K562 (cell line): ENCODE measurements at regions not wholly inside any gene's neighbourhood (a gene's known extent, or its start where the extent isn't known, plus 50 kb on each side); places are given as distances from the start of the nearest gene placed in this dataset.

ENCODE experiments used
- ATAC-seq: fragments of 200-7000 bp; cut with Tn5 transposase; 3 replicates; pipeline ENCODE4 v1.9.1; 2020; ENCODE audit warnings: moderate library complexity
- BruUV-seq: library from RNA; stranded (reverse); fragments of 400-500 nt; replicated peaks from 2 replicates; lab custom pipeline; 2021; lab: Mats Ljungman, UMichigan
- CTCF ChIA-PET: fragments of 300-600 bp; formaldehyde crosslinking; extraction: SDS; loops from one replicate; lab custom pipeline; 2021; ENCODE audit warnings: low intra/inter-chr PET ratio; lab: Yijun Ruan, JAX
- POLR2A ChIA-PET: fragments of 300-600, 350-650 bp; sonication (Branson Sonifier 250); formaldehyde crosslinking; extraction: SDS; loops from one replicate; lab custom pipeline; 2021; ENCODE audit warnings: antibody characterized with exemption, inconsistent platforms; lab: Yijun Ruan, JAX
- DNase-seq, 4 experiments: peaks; one replicate each; pipeline versions ENCODE4 v3.0.0 to v3.0.0-alpha.2; 2011 to 2018; ENCODE audit warnings: low spot score in 3 of 4, mixed read lengths in 3 of 4; ENCODE audit errors: extremely low read depth in 1 of 4
- FAIRE-seq: peaks from 2 replicates; lab custom pipeline; 2011; peaks lifted over from hg19 to GRCh38; lab: Jason Lieb, UNC
- H2AFZ ChIP-seq: 2 replicates; pipeline ENCODE4 v1.6.0; 2011; ENCODE audit warnings: low read depth, low read length, control low read depth, inconsistent platforms
- H3K27ac ChIP-seq: fragments of 200-600 bp; 3 replicates; pipeline ENCODE4 v1.8.0; 2011; ENCODE audit warnings: low read depth, mild to moderate bottlenecking, control low read depth, inconsistent platforms, low read length, moderate library complexity, mixed read lengths; ENCODE audit errors: extremely low read depth
- H3K27me3 ChIP-seq, 2 experiments: fragments of 300-600 bp in 1 of 2; 2 replicates in 1 of 2; 3 replicates in 1 of 2; pipeline versions ENCODE4 v1.6.0 to v1.8.0; 2011; ENCODE audit warnings: inconsistent platforms in 2 of 2, low read length in 2 of 2, mild to moderate bottlenecking in 1 of 2, mixed read lengths in 1 of 2, moderate library complexity in 1 of 2; ENCODE audit not compliant: control insufficient read depth in 2 of 2, insufficient read depth in 2 of 2
- H3K36me3 ChIP-seq: fragments of 300-600 bp; 3 replicates; pipeline ENCODE4 v1.8.0; 2011; ENCODE audit warnings: mild to moderate bottlenecking, low read length, inconsistent platforms; ENCODE audit not compliant: control insufficient read depth, insufficient read depth
- H3K4me1 ChIP-seq, 2 experiments: fragments of 200-600 bp in 1 of 2; replicated peaks in 1 of 2; 2 replicates in 1 of 2; 3 replicates in 1 of 2; pipeline versions ENCODE4 v1.5.1 to v1.8.0; 2011; ENCODE audit warnings: inconsistent platforms in 2 of 2, low read length in 2 of 2, mild to moderate bottlenecking in 1 of 2, mixed read lengths in 1 of 2, moderate library complexity in 1 of 2; ENCODE audit not compliant: control insufficient read depth in 2 of 2, insufficient read depth in 2 of 2
- H3K4me2 ChIP-seq: 2 replicates; pipeline ENCODE4 v1.6.1; 2011; ENCODE audit warnings: low read length, control low read depth, inconsistent platforms, mixed read lengths; ENCODE audit not compliant: insufficient read depth
- H3K4me3 ChIP-seq: fragments of 200-600 bp; sonication (generic), shearing (Covaris generic); 2 replicates; pipeline ENCODE4 v1.5.1; 2016; ENCODE audit warnings: control low read depth, inconsistent platforms
- H3K79me2 ChIP-seq: fragments of 200-600 bp; 3 replicates; pipeline ENCODE4 v1.8.0; 2011; ENCODE audit warnings: low read length, inconsistent platforms; ENCODE audit not compliant: control insufficient read depth, insufficient read depth
- H3K9ac ChIP-seq, 2 experiments: 2 replicates each; pipeline versions ENCODE4 v1.6.0 to v1.6.1; 2011; ENCODE audit warnings: low read depth in 2 of 2, low read length in 2 of 2, control low read depth in 1 of 2, inconsistent platforms in 1 of 2, mild to moderate bottlenecking in 1 of 2, mixed read lengths in 1 of 2; ENCODE audit not compliant: insufficient read depth in 1 of 2
- H3K9me1 ChIP-seq: one replicate; pipeline ENCODE4 v1.6.0; 2011; ENCODE audit warnings: inconsistent platforms, mild to moderate bottlenecking, low read length, moderate library complexity; ENCODE audit not compliant: control insufficient read depth, insufficient read depth
- H3K9me3 ChIP-seq: replicated peaks from 2 replicates; pipeline ENCODE4 v1.5.1; 2011; ENCODE audit warnings: low read depth, low read length, inconsistent platforms; ENCODE audit not compliant: control insufficient read depth, insufficient read depth
- H4K20me1 ChIP-seq: replicated peaks from 2 replicates; pipeline ENCODE4 v1.6.1; 2011; ENCODE audit warnings: low read length, inconsistent platforms, mixed read lengths; ENCODE audit not compliant: control insufficient read depth, insufficient read depth
- BRD4 ChIP-seq: fragments of 200-600 bp; sonication (generic); IDR thresholded peaks from 2 replicates; pipeline ENCODE4 v1.6.1; 2017; ENCODE audit warnings: inconsistent platforms
- CTCFL ChIP-seq: IDR thresholded peaks from 2 replicates; pipeline ENCODE4 v1.6.1; 2011; ENCODE audit warnings: borderline replicate concordance, low read depth, mild to moderate bottlenecking, moderate library complexity, low read length; ENCODE audit not compliant: insufficient read depth, poor library complexity, severe bottlenecking
- E4F1 ChIP-seq: fragments of 250-450 bp; sonication (Bioruptor Pico); IDR thresholded peaks from 2 replicates; pipeline ENCODE4 v1.5.0; 2021; ENCODE audit warnings: mild to moderate bottlenecking, borderline replicate concordance
- EP400 ChIP-seq: fragments of 450-650 bp; IDR thresholded peaks from 2 replicates; pipeline ENCODE4 v1.6.1; 2017; ENCODE audit warnings: antibody characterized with exemption, mild to moderate bottlenecking, moderate library complexity
- HCFC1 ChIP-seq: IDR thresholded peaks from 2 replicates; pipeline ENCODE4 v1.6.1; 2012; ENCODE audit warnings: low read depth, low read length, improper control_type of control experiment
- LEF1 ChIP-seq: fragments of 450-650 bp; IDR thresholded peaks from 2 replicates; pipeline ENCODE4 v1.6.1; 2016; ENCODE audit warnings: mild to moderate bottlenecking
- REST ChIP-seq, 2 experiments: fragments of 450-650 bp; formaldehyde crosslinking in 1 of 2; IDR thresholded peaks; 2 replicates each; pipeline versions ENCODE4 v1.4.0 to v1.6.1; 2014 to 2020; ENCODE audit warnings: mild to moderate bottlenecking in 2 of 2, borderline replicate concordance in 1 of 2, low read depth in 1 of 2
- SRSF3 ChIP-seq: fragments of 200-400 bp; formaldehyde crosslinking; IDR thresholded peaks from 2 replicates; pipeline ENCODE4 v1.6.1; 2016; ENCODE audit warnings: mild to moderate bottlenecking, low read length, moderate library complexity; ENCODE audit not compliant: insufficient read depth
- ZNF311 ChIP-seq: fragments of 250-450 bp; sonication (Bioruptor Pico); IDR thresholded peaks from 2 replicates; pipeline ENCODE4 v1.4.0; 2020; ENCODE audit warnings: mild to moderate bottlenecking, moderate library complexity
- WGBS: fragments of 100-300 bp; shearing (Covaris generic); methylation state at CpG from one replicate; pipeline ENCODE4 v1.1.6; 2016; ENCODE audit warnings: low coverage, mixed read lengths; ENCODE audit not compliant: insufficient coverage; ENCODE audit errors: missing lambda C conversion rate; 5-methylcytosine and 5-hydroxymethylcytosine counted together
- in situ Hi-C: fragments of 300-500 bp; cut with MboI; formaldehyde crosslinking; loops from 4 replicates; pipeline ENCODE4 v1.15.0; 2018; ENCODE audit warnings: inconsistent platforms, mixed read lengths
- intact Hi-C: fragments of 100-400 bp; cut with micrococcal nuclease; formaldehyde crosslinking; loops from 2 replicates; pipeline ENCODE4 v1.14.2; 2022

GRCh38 chr1:10868599-10868965 lies 72.1 kb upstream of the CASZ1 start:
- Histone ChIP-seq H3K27me3 (peaks cover 30 to 58% of the 10 kb centered on the region in 2 experiments), H3K4me3 (no peak overlapping the region), H2AFZ (no peak overlapping the region), H3K9ac (no peak overlapping the region), H3K9me3 (no peaks in the 10 kb centered on the region), H3K27ac (no peak overlapping the region), H4K20me1 (peaks cover 20% of the 10 kb centered on the region), H3K9me1 (no peaks in the 10 kb centered on the region), H3K79me2 (no peaks in the 10 kb centered on the region), H3K36me3 (no peaks in the 10 kb centered on the region), H3K4me1 (peaks cover 0 to 13% of the 10 kb centered on the region in 2 experiments; a peak in 3 of 5 replicates), H3K4me2 (no peak overlapping the region)
- ChIA-PET POLR2A (interaction anchor here (0.7 to 1.1 kb wide), 2 partner anchors 9 to 53 kb away, joined by 4 read pairs; no protein-coding TSS in a partner anchor), CTCF (no interaction called here)
- no TSS peak for BruUV-seq
- WGBS: 3% methylated on average over 6 of the region's 6 CpGs
- intact Hi-C loops: loop anchor here (5.0 to 10.0 kb wide), 2 partner anchors 41 to 174 kb away; no protein-coding TSS in a partner anchor
- no peak for DNase-seq
- no peak for ATAC-seq
- no peak for FAIRE-seq
- in situ Hi-C loops: loop anchor here (10.0 kb wide), 1 partner anchor 274 kb away; no protein-coding TSS in a partner anchor
- no peak for TF ChIP-seq SRSF3
- no peak for TF ChIP-seq HCFC1
- TF ChIP-seq REST (IDR thresholded peaks at IDR 0.05; ENCODE audit: borderline replicate concordance): no peak
- no peak for TF ChIP-seq REST (CRISPR knock-in tag; IDR thresholded peaks at IDR 0.05; ENCODE audit: low read depth)
- TF ChIP-seq E4F1 (CRISPR knock-in tag): no peak
- TF ChIP-seq BRD4: no peak
- no peak for TF ChIP-seq EP400
- no peak for TF ChIP-seq CTCFL
- TF ChIP-seq ZNF311 (CRISPR knock-in tag): no peak
- TF ChIP-seq LEF1: no peak
